ENCODE measurements at regions not wholly inside any gene's neighbourhood (a gene's known extent, or its start where the extent isn't known, plus 50 kb on each side); places are given as distances from the start of the nearest gene placed in this dataset.
"Not testable (repeated sequence)": the region's sequence is repeated elsewhere in the genome, so short reads cannot be mapped to it uniquely, and the experiment has no call there.

GRCh38 chr2:208685929-208686328 lies 279.3 kb downstream of the PTH2R start:
- DNase-seq (ENCODE audit: low read depth in 2 of 2), result not testable (repeated sequence)

GRCh38 chr2:208686665-208687064 lies 280.1 kb downstream of the PTH2R start:
- no peak for DNase-seq (ENCODE audit: low read depth in 2 of 2)

- not testable (repeated sequence) for DNase-seq (ENCODE audit: low read depth in 2 of 2)
These were observed 281.1 kb downstream of the PTH2R start for GRCh38 chr2:208687720-208688119.

- no peak for DNase-seq (ENCODE audit: low read depth in 2 of 2)
These were observed 291.5 kb downstream of the PTH2R start for GRCh38 chr2:208698114-208698513.

GRCh38 chr2:208708486-208708885 lies 301.9 kb downstream of the PTH2R start:
- DNase-seq (ENCODE audit: low read depth in 2 of 2), result no peak

- no peak for DNase-seq (ENCODE audit: low read depth in 2 of 2)
These were observed 305.0 kb downstream of the PTH2R start for GRCh38 chr2:208711598-208711997.

GRCh38 chr2:208713066-208713745 lies 306.6 kb downstream of the PTH2R start:
- DNase-seq (ENCODE audit: low read depth in 2 of 2), result no peak

GRCh38 chr2:208718828-208719227 lies 312.2 kb downstream of the PTH2R start:
- no peak for DNase-seq (ENCODE audit: low read depth in 2 of 2)

- no peak for DNase-seq (ENCODE audit: low read depth in 2 of 2)
These were observed 316.1 kb downstream of the PTH2R start for GRCh38 chr2:208722731-208723130.

- no peak for DNase-seq (ENCODE audit: low read depth in 2 of 2)
These were observed 318.7 kb downstream of the PTH2R start for GRCh38 chr2:208725280-208725679.

- DNase-seq (ENCODE audit: low read depth in 2 of 2), result no peak
These were observed 319.6 kb downstream of the PTH2R start for GRCh38 chr2:208726242-208726641.

- DNase-seq (ENCODE audit: low read depth in 2 of 2), result not testable (repeated sequence)
These were observed 345.2 kb downstream of the PTH2R start for GRCh38 chr2:208751663-208752415.

- DNase-seq (ENCODE audit: low read depth in 2 of 2), result no peak
These were observed 350.8 kb downstream of the PTH2R start for GRCh38 chr2:208757364-208757763.

GRCh38 chr2:208773074-208773473 lies 366.5 kb downstream of the PTH2R start:
- not testable (repeated sequence) for DNase-seq (ENCODE audit: low read depth in 2 of 2)

- DNase-seq (ENCODE audit: low read depth in 2 of 2), result no peak
These were observed 374.6 kb downstream of the PTH2R start for GRCh38 chr2:208781166-208781565.

- no peak for DNase-seq (ENCODE audit: low read depth in 2 of 2)
These were observed 375.5 kb downstream of the PTH2R start for GRCh38 chr2:208782097-208782496.

- no peak for DNase-seq (ENCODE audit: low read depth in 2 of 2)
These were observed 376.6 kb downstream of the PTH2R start for GRCh38 chr2:208783184-208783583.

- DNase-seq (ENCODE audit: low read depth in 2 of 2), result not testable (repeated sequence)
These were observed 378.2 kb downstream of the PTH2R start for GRCh38 chr2:208784774-208785173.

GRCh38 chr2:208791257-208791656 lies 384.7 kb downstream of the PTH2R start:
- DNase-seq (ENCODE audit: low read depth in 2 of 2), result no peak

GRCh38 chr2:208792766-208793165 lies 386.2 kb downstream of the PTH2R start:
- DNase-seq (ENCODE audit: low read depth in 2 of 2), result no peak

GRCh38 chr2:208793434-208793833 lies 386.8 kb downstream of the PTH2R start:
- DNase-seq (ENCODE audit: low read depth in 2 of 2), result no peak

- no peak for DNase-seq (ENCODE audit: low read depth in 2 of 2)
These were observed 387.8 kb downstream of the PTH2R start for GRCh38 chr2:208794288-208794975.

Data from dermis microvascular lymphatic vessel endothelial cell (primary cell).